SU-DHL-6 (cell line): ENCODE measurements at regions not wholly inside any gene's neighbourhood (a gene's known extent, or its start where the extent isn't known, plus 50 kb on each side); places are given as distances from the start of the nearest gene placed in this dataset.

Experiments used
- EZH2phosphoT487 ChIP-seq: fragments of 200-600 bp; sonication (generic), shearing (Covaris generic); conservative IDR thresholded peaks from 2 replicates; pipeline ENCODE4 v1.6.1; 2018; ENCODE audit warnings: mild to moderate bottlenecking, antibody characterized with exemption, low read length, moderate library complexity, mixed read lengths
- TF ChIP-seq, protein P1 (sequence below): fragments of 200-600 bp; sonication (generic); IDR thresholded peaks from one replicate; pipeline ENCODE4 v1.5.1; 2017; ENCODE audit warnings: antibody characterized with exemption, mild to moderate bottlenecking, low read length, moderate library complexity; ENCODE audit not compliant: insufficient read depth, poor library complexity, severe bottlenecking

DNA sequence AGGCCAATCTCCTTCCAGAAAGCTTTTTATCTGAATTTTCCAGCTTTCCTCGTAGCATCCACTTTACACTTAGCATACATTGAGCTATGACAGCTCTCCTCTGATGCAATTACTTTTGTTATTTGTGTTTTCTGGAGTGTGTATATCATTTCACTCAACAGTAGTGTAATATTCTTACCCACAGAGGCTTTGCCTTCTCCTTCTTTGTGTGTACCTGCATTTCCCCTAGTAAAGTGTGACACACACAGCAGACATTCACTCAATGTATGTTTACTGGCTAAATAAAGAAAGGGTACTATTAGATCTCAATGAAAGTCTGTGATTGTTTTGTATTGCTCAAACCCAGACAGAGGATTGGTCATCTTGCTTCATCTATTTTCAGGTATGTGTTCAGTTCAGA is 193.7 kb upstream of the MEX3C start:
- TF ChIP-seq, protein P1, sequence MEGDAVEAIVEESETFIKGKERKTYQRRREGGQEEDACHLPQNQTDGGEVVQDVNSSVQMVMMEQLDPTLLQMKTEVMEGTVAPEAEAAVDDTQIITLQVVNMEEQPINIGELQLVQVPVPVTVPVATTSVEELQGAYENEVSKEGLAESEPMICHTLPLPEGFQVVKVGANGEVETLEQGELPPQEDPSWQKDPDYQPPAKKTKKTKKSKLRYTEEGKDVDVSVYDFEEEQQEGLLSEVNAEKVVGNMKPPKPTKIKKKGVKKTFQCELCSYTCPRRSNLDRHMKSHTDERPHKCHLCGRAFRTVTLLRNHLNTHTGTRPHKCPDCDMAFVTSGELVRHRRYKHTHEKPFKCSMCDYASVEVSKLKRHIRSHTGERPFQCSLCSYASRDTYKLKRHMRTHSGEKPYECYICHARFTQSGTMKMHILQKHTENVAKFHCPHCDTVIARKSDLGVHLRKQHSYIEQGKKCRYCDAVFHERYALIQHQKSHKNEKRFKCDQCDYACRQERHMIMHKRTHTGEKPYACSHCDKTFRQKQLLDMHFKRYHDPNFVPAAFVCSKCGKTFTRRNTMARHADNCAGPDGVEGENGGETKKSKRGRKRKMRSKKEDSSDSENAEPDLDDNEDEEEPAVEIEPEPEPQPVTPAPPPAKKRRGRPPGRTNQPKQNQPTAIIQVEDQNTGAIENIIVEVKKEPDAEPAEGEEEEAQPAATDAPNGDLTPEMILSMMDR: no peak
- TF ChIP-seq EZH2phosphoT487: no peak
